Activated CD8-positive, alpha-beta memory T cell treated with anti-CD3 and anti-CD28 coated beads, Interleukin-2, amount 50 U/mL, for 4 hours (primary cell): ENCODE measurements at regions not wholly inside any gene's neighbourhood (a gene's known extent, or its start where the extent isn't known, plus 50 kb on each side); places are given as distances from the start of the nearest gene placed in this dataset.

Experiments
- DNase-seq: peaks from one replicate; pipeline ENCODE4 v3.0.0-alpha.2; 2020

DNA sequence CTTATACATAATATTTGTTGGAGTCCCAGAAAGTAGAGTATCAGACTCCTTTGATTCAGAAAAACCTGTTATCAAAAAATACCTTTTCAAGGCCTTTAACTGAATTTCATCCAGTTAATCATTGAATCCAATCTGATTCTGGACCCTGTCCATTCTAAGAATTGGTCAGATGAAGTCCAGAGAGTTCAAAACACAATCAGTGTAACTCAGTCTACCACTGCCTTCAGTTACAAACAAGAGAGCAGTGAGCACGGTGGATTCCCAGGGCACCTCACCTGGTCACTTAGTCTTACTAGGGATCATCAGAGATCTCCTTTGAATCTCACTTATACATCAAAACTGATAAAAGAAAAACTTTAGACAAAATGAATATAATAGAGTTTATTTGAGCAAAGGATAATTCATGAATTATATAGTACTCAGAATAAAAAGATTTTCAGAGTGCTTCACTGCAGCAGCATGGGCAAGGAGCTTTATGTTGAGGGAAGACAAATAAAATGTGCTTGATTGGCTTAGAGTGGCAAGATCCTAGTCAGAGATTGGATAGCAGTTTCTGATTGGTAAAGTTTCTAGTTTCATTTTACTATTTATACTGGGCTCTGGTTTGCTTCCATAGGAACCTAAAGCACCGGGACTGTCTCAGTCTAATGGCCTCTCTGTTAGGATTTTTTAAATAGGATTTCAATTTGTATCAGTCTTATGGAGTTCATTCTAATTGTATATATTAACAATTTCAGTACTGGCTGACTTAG lies 474.9 kb upstream of the GOLIM4 start:
- DNase-seq, result no peak

DNA sequence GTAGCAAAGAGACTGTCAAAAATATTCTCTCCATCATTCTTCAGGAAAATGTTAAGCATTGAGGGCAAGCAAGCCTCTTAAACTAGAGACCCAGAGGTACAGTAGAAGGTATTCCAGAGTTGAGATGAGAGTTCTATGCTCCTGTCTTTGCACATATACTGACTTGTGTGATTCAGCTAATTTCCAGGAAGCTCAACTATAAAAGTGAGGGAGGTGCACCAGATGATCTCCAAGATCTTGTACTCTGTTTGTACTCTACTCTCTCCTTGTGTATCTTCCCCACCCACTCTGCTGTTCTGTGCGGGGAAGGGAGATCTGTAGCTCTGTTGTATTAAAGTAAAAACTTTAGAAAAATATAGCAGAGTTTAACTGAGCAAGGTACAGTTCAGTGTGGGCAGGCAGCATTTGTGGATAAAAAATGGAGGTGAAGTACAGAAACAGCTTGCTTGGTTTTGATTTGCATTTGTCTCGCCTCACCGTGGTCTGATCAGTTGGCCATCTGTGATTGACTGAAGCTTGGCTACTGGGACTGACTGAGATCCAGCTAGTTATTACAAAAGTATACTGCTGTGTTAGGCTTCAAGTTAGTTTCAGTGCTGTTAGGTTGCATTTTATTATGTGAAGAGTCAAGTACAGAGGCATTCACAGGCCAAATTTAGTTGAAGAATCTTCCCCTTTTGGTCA lies 463.1 kb upstream of the GOLIM4 start:
- DNase-seq, result no peak

DNA sequence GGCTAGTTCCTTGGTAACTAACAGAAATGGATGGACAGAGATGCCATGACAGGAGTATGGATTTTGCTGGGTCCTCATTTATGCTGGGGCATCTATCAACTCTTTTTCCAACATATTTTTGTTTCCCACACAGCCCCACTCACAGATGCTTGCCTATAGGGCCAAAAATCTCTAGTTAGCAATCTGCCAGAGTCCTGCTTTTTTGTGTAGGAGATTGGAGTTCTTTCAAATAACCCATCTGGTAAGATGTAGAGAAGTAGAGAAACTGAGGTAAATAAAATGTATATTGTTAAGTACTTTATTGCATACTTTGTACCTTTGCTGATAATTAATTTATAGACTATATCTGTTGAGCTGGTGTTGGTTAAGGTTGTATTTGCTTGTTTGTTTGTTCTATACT lies 456.5 kb upstream of the GOLIM4 start:
- no peak for DNase-seq

- DNase-seq, result no peak
These were observed 453.0 kb upstream of the GOLIM4 start for GRCh38 chr3:168548719-168549118.

DNA sequence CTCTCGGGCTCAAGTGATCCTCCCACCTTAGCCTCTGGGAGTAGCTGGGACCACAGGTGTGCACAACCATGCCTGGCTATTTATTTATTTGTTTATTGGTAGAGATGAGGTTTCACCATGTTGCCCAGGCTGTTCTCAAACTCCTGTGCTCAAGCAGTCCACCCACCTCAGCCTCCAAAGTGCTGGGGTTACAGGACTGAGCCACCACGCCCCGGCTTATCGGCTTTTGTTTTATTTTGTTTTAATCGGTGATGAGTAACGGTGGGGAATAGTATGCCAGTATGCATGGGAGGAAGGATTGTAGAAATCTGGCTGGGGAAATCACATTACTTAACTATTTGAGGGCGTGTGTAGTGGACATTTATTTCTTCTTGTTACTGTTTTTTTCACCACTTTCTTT lies 451.0 kb upstream of the GOLIM4 start:
- DNase-seq, result no peak

DNA sequence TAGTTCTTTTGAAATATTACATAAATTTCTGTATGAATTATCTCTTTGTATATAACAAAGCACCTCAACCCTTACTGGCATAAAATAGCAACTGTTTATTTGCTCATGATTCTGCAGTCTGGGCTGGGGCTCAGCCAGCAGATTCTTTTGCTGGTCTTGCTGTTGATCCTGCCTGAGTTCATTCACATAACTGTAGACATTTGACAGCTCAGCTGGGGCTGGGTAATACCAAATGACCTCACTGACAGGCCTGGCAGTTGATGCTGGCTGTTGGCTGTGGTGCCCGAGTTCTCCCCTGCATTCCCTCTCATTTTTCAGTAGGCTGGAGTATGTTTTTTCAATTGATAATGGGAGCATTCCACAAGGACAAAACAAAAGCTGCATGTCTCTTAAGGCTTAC lies 449.9 kb upstream of the GOLIM4 start:
- no peak for DNase-seq

DNA sequence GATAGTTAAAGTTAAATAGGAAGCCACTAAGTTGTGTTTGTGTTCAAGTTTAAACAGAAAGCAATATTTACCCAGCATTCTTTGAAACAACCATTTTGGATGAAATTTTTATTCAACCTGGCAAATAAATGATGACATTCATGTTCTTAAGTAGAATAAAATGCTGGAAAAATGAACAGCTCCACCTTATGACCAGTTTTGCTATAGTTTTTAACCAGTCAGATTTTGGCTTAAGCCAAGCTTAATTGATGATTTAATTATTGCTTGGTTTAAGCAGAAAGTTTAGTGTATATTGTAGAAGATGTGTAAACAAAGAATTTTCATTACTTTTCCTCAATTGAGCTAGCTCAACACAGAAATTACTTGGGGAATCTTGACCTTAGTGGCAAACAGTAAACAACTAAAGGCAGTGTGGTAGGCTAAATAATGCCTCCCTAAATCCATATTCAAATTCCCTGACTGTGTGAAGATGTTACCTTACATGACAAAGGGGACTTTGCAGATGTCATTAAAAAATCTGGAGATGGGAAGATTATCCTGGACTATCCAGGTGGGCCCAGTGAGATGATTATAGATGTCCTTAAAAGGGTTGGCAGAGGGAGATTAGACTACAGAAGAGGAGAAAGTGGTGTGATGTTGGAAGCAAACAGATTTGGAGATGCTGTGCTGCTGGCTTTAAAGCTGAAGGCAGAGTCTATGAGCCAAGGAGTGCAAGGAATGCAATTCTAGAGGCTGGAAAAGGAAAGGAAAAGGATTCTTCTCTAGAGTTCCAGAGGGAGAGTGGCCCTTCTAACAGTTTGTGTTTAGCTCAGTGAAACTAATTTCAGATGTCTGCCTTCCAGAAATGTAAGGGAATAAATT lies 448.6 kb upstream of the GOLIM4 start:
- DNase-seq, result no peak

DNA sequence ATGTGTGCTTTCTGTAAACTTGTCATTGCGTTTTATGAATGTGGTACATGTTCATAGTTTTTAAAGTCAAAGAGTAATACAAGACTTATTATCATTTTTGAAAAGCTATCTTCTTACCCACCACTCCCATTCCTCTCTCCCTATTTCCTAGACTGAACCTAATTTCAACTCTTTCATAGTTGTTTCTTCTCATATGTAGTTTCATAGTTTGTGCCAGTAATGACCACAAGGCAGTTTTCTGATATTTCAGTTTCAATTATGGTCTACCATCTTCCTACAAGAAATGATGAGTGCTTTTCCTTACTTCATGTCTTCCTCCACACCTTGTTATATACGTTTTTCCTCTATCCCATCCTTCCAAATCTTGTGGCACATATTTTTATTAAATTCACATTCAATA lies 445.0 kb upstream of the GOLIM4 start:
- DNase-seq, result no peak

DNA sequence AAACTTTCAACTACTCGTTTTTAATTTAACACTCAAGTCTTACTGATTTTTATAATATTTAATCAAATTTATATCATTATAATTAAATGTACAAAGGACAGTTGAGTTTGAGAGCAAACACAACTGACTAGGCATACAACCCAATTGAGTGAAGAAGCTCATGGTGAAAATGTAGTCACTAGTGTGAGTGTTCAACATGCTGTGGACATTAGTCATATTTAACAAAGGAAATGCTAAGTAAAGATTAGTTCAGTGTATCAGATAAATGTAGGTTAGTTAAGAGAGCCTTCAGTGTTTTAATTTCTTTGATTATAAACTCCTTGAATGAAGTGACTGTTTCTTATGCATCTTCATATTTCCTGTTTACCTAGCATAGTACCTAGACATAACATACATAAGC lies 444.2 kb upstream of the GOLIM4 start:
- DNase-seq, result no peak

GRCh38 chr3:168534761-168535160 lies 439.0 kb upstream of the GOLIM4 start:
- DNase-seq, result no peak

DNA sequence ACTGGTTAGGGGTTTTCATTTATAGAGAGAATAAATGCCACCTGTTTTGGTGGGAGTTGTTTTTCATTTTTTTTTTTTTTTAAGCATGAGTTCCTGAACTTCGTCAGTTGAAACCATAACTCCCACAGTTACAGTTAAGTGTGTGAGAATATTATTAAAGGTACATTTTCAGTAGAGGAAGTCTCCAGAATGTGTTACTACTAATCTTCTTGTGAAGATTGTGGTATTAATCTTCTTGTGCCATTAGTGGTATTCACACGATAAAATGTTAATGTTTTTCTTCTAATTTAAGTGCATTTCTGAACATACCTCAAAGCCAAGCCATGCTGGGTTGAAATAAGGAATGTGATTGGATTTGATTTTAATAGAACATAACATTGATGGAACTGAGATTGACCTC lies 437.9 kb upstream of the GOLIM4 start:
- no peak for DNase-seq

DNA sequence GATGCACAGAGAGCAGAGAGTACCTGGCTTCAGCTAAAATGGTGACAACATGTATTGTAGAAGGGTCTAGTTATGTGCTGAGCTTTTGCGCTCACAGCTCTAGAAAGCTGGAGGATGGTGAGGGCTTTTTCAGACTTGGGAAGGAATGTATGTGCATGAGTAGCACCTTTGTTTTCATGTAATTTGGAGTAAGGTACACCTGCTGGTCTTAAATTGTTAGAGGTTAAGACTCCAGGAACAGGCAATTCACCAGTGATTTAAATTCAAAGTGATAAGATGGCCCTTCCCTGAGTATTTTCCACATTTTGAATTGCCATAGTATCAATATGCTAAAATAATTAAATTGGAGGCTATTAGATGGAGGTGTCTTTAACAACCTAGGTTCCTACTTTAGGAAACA lies 436.4 kb upstream of the GOLIM4 start:
- no peak for DNase-seq

DNA sequence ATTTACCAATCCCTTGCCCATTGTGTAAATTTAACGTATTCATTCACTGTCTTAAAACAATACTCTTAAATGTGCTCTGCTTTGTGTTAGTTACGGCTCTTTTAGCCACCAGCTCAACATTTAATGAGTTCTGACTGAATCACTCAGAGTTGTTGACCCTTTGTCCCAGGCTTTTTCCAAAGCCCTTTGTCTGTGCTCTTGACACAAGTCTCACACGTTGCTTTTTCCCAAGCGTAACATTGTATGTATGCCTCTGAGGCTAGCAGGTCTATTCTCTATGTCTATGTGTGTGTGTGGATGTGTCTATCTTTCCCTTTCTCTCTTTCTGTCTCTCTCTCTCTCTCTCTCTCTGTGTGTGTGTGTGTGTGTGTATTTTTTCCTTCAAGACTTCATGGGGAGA lies 435.4 kb upstream of the GOLIM4 start:
- DNase-seq, result no peak

DNA sequence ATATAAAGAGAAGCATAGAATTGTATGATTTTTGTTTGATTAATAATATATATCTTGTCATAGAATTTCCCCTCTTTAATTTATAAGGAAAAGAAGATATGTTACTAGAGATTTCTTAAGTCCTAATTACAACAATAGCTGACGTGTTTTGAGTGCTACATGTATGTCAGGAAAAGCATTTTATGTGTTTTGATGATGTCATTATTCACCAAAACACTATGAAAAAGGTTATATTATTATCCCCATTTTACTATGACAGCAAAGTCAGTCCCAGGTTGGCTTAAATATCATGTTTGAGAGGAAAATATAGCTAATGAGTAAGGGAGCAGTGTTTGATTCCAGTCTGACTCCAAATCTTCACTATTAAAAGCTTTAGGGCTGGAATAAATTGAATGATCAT lies 428.4 kb upstream of the GOLIM4 start:
- DNase-seq, result no peak

DNA sequence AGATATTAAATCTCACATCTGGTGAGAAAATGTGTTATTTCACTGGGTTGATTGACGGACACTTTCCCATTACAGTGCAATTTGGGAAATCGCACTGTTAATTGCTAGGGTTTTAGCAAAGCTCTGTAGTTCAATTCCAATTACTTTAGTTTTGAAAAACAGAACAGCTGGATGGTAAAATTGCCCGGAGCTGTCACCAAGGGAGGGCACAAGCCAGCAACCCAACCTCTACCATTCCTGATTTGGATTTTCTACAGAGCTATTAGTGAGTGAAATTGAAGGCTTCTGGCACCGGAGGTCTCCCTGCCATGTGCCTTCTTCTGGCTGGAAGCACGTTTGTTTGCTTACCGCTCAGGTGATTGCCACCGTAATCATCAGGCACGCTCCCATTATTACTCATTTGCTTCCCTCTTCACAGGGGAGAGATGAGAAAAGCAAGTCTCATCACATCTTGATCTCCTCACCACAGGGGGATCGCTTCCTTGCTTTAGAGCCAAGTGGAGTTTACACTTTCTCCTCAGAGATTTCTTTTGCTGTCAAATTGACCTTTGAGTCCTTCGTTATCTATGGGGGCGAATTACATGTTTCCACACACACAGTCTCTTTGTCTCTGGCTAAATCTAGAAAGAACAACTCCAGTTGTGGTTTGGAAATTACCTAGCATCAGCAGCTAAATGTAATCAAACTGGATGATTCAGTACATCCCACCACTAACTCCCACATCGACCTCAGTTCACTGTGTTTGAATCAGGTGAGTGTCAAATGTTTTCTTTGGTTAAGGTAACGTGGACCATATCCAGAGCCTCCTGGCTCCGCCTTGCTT lies 421.7 kb upstream of the GOLIM4 start:
- DNase-seq, result no peak

GRCh38 chr3:168514252-168514651 lies 418.5 kb upstream of the GOLIM4 start:
- no peak for DNase-seq

DNA sequence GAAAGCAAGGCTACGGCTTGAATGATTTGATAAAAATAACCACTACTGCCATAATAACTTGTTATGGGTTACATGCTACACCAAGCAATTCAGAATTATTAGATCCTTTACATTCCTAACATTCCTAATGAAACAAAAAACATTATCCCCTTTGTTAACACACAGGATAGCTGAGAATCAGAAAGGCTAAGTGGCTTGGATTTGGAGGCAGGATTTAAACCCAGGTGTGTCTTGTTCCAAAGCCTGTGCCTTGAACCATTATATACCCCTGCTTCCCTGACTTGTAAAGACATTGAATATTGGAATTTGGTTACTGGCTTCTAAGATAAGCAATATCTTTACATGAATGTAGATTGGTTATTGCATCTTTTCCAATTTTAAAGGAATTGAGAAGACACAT lies 417.1 kb upstream of the GOLIM4 start:
- DNase-seq, result no peak

DNA sequence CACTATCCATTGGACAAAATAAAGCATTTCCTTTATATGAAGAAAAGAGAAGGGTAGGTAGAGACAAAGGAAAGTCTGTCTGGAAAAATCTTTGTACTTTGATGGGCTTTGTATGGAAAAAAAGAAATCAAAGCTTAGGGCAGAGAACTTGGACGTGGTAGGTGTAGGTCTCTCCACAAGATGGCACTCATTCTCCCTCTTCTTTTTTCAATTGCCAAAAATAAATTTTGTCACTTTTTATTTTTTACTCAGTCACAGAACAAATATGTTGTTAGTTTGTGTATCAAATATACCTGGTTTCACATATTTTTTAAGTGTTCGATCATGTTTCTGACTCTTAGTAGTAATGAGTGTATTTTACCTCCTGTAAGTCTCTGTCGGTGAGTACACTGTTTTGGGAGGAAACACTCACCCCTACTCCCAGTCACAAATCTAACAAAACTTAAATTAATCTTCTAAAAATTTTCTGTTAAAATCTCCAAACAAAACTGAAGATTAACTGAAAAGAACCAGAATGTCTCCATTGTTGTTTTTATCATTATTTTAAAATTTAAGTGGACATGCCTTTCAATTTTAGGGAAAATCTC lies 415.8 kb upstream of the GOLIM4 start:
- no peak for DNase-seq

GRCh38 chr3:168506589-168506988 lies 410.9 kb upstream of the GOLIM4 start:
- no peak for DNase-seq

DNA sequence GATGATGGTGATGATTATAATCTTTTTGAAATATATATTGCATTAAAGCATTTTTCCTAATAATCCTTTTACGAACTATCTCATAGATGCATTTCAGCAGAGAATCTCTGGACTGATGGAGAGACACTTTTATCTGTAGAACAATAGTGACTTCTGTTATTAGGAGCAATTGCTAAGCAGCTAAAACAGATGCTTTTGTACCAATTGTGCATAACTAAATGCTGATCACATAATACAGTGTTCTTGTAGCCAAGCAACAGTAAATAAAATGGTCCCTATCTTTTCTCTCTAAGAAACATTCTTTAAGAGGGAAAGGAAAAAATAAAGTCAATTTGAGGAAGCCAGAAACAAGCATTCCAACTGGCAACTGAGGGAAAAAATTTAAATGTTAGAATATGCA lies 405.8 kb upstream of the GOLIM4 start:
- no peak for DNase-seq

DNA sequence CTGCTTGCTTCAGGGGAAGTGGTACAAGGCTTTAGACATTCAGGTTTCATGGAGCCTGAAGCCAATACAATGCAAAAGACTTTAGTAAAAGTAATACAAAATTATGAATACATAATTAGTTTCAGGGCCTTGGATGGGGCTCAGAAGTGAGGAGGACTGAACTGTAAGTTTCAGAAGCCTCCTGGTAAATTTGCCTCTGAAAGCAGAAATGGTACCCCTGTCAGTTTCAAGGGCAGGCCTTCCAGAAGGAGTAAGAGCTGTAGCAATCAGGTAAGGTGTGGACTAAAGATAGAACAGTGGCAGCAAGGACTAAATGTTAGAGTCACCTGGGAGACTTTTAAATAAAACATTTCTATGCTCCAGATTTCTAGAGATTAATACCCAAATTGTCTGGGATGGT lies 402.5 kb upstream of the GOLIM4 start:
- no peak for DNase-seq

GRCh38 chr3:168497741-168498140 lies 402.0 kb upstream of the GOLIM4 start:
- DNase-seq, result no peak

DNA sequence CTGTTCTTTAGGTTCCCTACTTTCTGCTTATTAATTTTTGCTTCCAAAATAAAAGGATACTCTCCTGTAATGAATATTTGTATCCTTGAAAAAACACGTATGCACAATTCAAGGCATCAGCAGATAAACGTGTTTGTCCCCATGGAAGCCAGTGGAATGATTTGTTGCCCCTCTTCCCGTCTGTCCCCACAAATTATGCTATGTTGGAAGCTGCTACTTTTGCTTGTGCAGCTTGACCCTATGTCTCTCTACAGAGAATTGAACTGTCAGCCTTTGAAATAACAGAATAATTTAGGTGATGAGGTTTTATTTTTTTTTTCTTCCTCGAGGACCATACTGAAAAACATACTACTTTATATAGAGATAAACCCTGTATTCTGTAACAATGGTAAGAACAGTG lies 401.5 kb upstream of the GOLIM4 start:
- no peak for DNase-seq
